ENCODE measurements at regions not wholly inside any gene's neighbourhood (a gene's known extent, or its start where the extent isn't known, plus 50 kb on each side); places are given as distances from the start of the nearest gene placed in this dataset.

DNA sequence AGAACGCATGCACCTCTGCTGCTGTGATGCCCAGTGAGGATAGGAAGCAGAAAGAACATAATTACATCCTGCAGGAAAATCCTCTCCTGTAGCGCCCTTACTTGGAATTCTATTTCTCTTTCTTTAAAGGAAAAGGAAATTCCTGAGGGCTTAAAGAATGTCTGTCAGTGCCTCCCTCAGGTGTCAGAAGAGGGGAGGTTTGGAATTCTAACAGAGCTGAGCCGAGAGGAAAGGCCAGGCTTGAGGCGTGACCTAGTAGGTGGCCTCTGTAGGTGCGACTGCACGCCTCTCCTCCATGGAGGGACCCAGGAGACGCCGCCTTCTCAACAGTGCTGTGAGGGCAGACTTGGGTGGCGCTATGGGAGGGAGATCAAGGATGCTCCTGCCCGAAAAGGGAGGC is 55.9 kb upstream of the ERCC6L2 start:
- Histone ChIP-seq H3K4me2 (ENCODE audit: low read depth, low read length, poor library complexity, severe bottlenecking) (no peak overlapping the region), H3K4me3 (ENCODE audit: insufficient read depth, low read length, poor library complexity, severe bottlenecking) (no peak overlapping the region), H3K9ac (ENCODE audit: low read length) (no peak overlapping the region), H3K79me2 (ENCODE audit: insufficient read depth, low read length) (no peaks in the 10 kb centered on the region), H3K27ac (ENCODE audit: low read depth, low read length) (no peak overlapping the region), H3F3A (ENCODE audit: insufficient read depth) (no peaks in the 10 kb centered on the region), H2AFZ (ENCODE audit: low read depth, low read length, severe bottlenecking) (no peak overlapping the region), H3K27me3 (ENCODE audit: low read length) (no peaks in the 10 kb centered on the region), H4K20me1 (ENCODE audit: low read depth, low read length) (no peaks in the 10 kb centered on the region), H3K9me3 (ENCODE audit: insufficient read depth, low read length) (no peaks in the 10 kb centered on the region), H3K36me3 (ENCODE audit: low read length) (no peaks in the 10 kb centered on the region), H3K9me2 (replicated peaks; ENCODE audit: insufficient read depth, low read length) (no peaks in the 10 kb centered on the region)
- TF ChIP-seq EZH2phosphoT487 (conservative IDR thresholded peaks at IDR 0.05; ENCODE audit: low read length) = no peak
- TF ChIP-seq, protein P1, sequence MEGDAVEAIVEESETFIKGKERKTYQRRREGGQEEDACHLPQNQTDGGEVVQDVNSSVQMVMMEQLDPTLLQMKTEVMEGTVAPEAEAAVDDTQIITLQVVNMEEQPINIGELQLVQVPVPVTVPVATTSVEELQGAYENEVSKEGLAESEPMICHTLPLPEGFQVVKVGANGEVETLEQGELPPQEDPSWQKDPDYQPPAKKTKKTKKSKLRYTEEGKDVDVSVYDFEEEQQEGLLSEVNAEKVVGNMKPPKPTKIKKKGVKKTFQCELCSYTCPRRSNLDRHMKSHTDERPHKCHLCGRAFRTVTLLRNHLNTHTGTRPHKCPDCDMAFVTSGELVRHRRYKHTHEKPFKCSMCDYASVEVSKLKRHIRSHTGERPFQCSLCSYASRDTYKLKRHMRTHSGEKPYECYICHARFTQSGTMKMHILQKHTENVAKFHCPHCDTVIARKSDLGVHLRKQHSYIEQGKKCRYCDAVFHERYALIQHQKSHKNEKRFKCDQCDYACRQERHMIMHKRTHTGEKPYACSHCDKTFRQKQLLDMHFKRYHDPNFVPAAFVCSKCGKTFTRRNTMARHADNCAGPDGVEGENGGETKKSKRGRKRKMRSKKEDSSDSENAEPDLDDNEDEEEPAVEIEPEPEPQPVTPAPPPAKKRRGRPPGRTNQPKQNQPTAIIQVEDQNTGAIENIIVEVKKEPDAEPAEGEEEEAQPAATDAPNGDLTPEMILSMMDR (IDR thresholded peaks at IDR 0.05; ENCODE audit: insufficient read depth, low read length, poor library complexity, severe bottlenecking) = no peak

DNA sequence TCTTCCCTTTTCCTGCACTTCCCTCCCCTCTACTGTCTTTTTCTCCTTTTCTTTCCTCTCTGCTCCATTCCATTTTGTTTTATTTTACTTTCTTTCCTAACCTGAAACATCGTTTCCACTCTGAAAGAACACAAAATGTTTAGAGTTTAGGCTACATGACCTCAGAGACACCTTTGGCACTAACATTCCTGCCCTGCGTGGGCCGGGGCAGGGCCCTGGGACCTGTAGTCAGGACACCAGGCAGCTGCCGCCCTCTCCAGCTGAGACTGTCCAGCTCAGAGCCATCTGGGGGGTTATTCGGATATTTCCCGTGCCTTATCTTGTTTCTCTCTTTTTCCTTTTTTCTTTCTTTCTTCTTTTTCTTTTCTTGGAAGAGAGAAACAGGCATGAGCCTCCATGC is 58.3 kb upstream of the ERCC6L2 start:
- Histone ChIP-seq H3K27me3 (ENCODE audit: low read length) (no peaks in the 10 kb centered on the region), H3K27ac (ENCODE audit: low read depth, low read length) (no peak overlapping the region), H2AFZ (ENCODE audit: low read depth, low read length, severe bottlenecking) (no peak overlapping the region), H3K79me2 (ENCODE audit: insufficient read depth, low read length) (no peaks in the 10 kb centered on the region), H3F3A (ENCODE audit: insufficient read depth) (no peaks in the 10 kb centered on the region), H3K4me2 (ENCODE audit: low read depth, low read length, poor library complexity, severe bottlenecking) (no peak overlapping the region), H3K9ac (ENCODE audit: low read length) (no peak overlapping the region), H3K9me2 (replicated peaks; ENCODE audit: insufficient read depth, low read length) (no peaks in the 10 kb centered on the region), H3K36me3 (ENCODE audit: low read length) (no peaks in the 10 kb centered on the region), H3K4me3 (ENCODE audit: insufficient read depth, low read length, poor library complexity, severe bottlenecking) (no peak overlapping the region), H3K9me3 (ENCODE audit: insufficient read depth, low read length) (no peaks in the 10 kb centered on the region), H4K20me1 (ENCODE audit: low read depth, low read length) (no peaks in the 10 kb centered on the region)
- TF ChIP-seq EZH2phosphoT487 (conservative IDR thresholded peaks at IDR 0.05; ENCODE audit: low read length) = no peak
- TF ChIP-seq, protein P1 (IDR thresholded peaks at IDR 0.05; ENCODE audit: insufficient read depth, low read length, poor library complexity, severe bottlenecking) = no peak

DNA sequence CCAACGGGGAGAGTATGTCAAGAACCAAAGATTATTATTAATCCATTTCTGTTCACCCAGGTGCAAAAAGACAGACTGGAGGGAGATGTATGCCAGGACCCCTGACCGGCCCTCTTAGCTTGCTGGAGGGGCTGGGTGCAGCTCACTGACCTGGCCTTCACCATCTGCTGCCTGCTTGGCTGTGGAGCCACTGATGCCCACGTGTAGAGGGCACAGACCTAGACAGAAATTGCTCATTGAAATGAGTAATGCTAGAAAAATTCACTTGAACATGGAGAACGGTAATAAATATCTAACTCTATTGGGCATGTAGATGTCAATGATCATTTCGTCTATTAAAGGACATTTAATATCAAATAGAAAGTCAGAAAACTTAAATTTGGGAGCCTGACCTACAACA is 58.8 kb upstream of the ERCC6L2 start:
- H3K4me2 ChIP-seq (ENCODE audit: low read depth, low read length, poor library complexity, severe bottlenecking) = no peak overlapping the region
- no peaks in the 10 kb centered on the region for H3K79me2 ChIP-seq (ENCODE audit: insufficient read depth, low read length)
- H2AFZ ChIP-seq (ENCODE audit: low read depth, low read length, severe bottlenecking) = no peak overlapping the region
- H3K9me2 ChIP-seq (replicated peaks; ENCODE audit: insufficient read depth, low read length) = no peaks in the 10 kb centered on the region
- no peaks in the 10 kb centered on the region for H4K20me1 ChIP-seq (ENCODE audit: low read depth, low read length)
- no peak overlapping the region for H3K4me3 ChIP-seq (ENCODE audit: insufficient read depth, low read length, poor library complexity, severe bottlenecking)
- H3K27ac ChIP-seq (ENCODE audit: low read depth, low read length) = no peak overlapping the region
- TF ChIP-seq EZH2phosphoT487 (conservative IDR thresholded peaks at IDR 0.05; ENCODE audit: low read length) = no peak
- TF ChIP-seq, protein P1 (IDR thresholded peaks at IDR 0.05; ENCODE audit: insufficient read depth, low read length, poor library complexity, severe bottlenecking) = no peak
- H3K36me3 ChIP-seq (ENCODE audit: low read length) = no peaks in the 10 kb centered on the region
- H3F3A ChIP-seq (ENCODE audit: insufficient read depth) = no peaks in the 10 kb centered on the region
- H3K27me3 ChIP-seq (ENCODE audit: low read length) = no peaks in the 10 kb centered on the region
- no peaks in the 10 kb centered on the region for H3K9me3 ChIP-seq (ENCODE audit: insufficient read depth, low read length)
- H3K9ac ChIP-seq (ENCODE audit: low read length) = no peak overlapping the region

All from SU-DHL-6 (cell line).